Heart right ventricle (tissue), 16 donors: ENCODE measurements at regions not wholly inside any gene's neighbourhood (a gene's known extent, or its start where the extent isn't known, plus 50 kb on each side); places are given as distances from the start of the nearest gene placed in this dataset.

Experiments
- ATAC-seq, 8 donors: fragments of 200-7000 bp; cut with Tn5 transposase; one replicate each; pipeline ENCODE4 v1.9.1; 2020; ENCODE audit warnings: mild to moderate bottlenecking in 8 of 8, moderate library complexity in 8 of 8, moderate number of reproducible peaks in 1 of 8
- DNase-seq, 2 donors: peaks; one replicate each; pipeline ENCODE4 v3.0.0-alpha.2; 2020
- H3K27ac ChIP-seq, 10 donors: fragments of 200-600 bp; sonication (generic) in 2 of 10; one replicate each; pipeline versions ENCODE4 v1.5.0 to v1.8.0; 2020 to 2022; ENCODE audit warnings: mild to moderate bottlenecking in 3 of 10
- H3K27me3 ChIP-seq, 7 donors: fragments of 200-600 bp; one replicate each; pipeline ENCODE4 v1.8.0; 2021 to 2022; ENCODE audit warnings: mild to moderate bottlenecking in 2 of 7
- H3K36me3 ChIP-seq, 9 donors: fragments of 200-600 bp; sonication (generic) in 1 of 9; one replicate each; pipeline versions ENCODE4 v1.5.0 to v1.8.0; 2020 to 2022; ENCODE audit warnings: mild to moderate bottlenecking in 2 of 9
- H3K4me1 ChIP-seq, 9 donors: fragments of 200-600 bp; sonication (generic) in 1 of 9; one replicate each; pipeline versions ENCODE4 v1.5.0 to v1.8.0; 2020 to 2022; ENCODE audit warnings: mild to moderate bottlenecking in 4 of 9
- H3K4me3 ChIP-seq, 10 donors: fragments of 200-600 bp; sonication (generic) in 2 of 10; one replicate each; pipeline versions ENCODE4 v1.5.0 to v1.8.0; 2020 to 2022; ENCODE audit warnings: mild to moderate bottlenecking in 7 of 10, moderate library complexity in 2 of 10
- H3K9me3 ChIP-seq, 11 donors: fragments of 200-600 bp in 10 of 11; sonication (generic) in 2 of 11; one replicate each; pipeline versions ENCODE4 v1.5.0 to v1.8.0; 2013 to 2022; ENCODE audit warnings: mild to moderate bottlenecking in 2 of 11, control low read depth in 1 of 11, moderate library complexity in 1 of 11
- WGBS, 2 donors: extraction: QIAGEN DNeasy Blood & Tissue Kit; methylation state at CpG; one replicate each; pipeline ENCODE4 v1.1.7; 2013; ENCODE audit warnings: inconsistent platforms in 1 of 2; 5-methylcytosine and 5-hydroxymethylcytosine counted together
- intact Hi-C, 10 donors: fragments of 100-400 bp; cut with DNase I; formaldehyde crosslinking; loops; one replicate each; pipeline versions ENCODE4 v1.11.1 to v1.14.2; 2022
- TF ChIP-seq, protein P1 (sequence below), 9 donors: fragments of 200-600 bp; sonication (generic) in 2 of 9; IDR thresholded peaks; one replicate each; pipeline versions ENCODE4 v1.5.0 to v1.8.0; 2021 to 2022; ENCODE audit warnings: antibody characterized with exemption in 9 of 9, mild to moderate bottlenecking in 5 of 9, moderate library complexity in 1 of 9
- donor health status: Arrhythmogenic right ventricular cardiomyopathy.
- donor health status: ischemic (EF 13 %, LVEDD 7.1; RV severe dilation, severe dysfunction).
- donor health status: healthy with polysubstance abuse.
- donor health status: DM: no; HTN: yes; CAD: no.
- donor health status: DM: no; HTN: no; CAD: no.
- donor health status: ischemic (EF 25% LVEDD 6.9; RV normal size, moderate dysfunction).
- donor health status: ischemic (EF 25% LVEDD 5.7; RV mildly dilated, moderate dysfunction).
- donor health status: healthy.
- donor health status: DM: yes; HTN: yes; CAD: no.
- donor health status: Ischemic cardiomyopathy.
- donor health status: ischemic (EF 35%, LVEDD 5.7; RV mildly dilated, moderate dysfunction).
- donor health status: nonischemic (EF 11% LVEDD 7.7; RV severe dilation, severe dysfunction).
- donor health status: DM: yes; HTN: yes; CAD: no.
- donor health status: PGD.
- donor health status: ischemic (EF 29% LVEDD 5.4; RV normal size, mild dysfunction).
- donor health status: nonischemic (EF 23%, LVEDD 6.1; RV moderate dilation, normal function).

- H3K4me3 ChIP-seq: no peak overlapping the region
- 22 to 26% methylated on average over 8 of the region's 8 CpGs for WGBS, 2 donors
Observed at GRCh38 chr17:34820248-34820801, 140.9 kb downstream of the CCT6B start.

GRCh38 chr17:34817252-34818035, 143.8 kb downstream of the CCT6B start:
- Histone ChIP-seq H3K4me3 (no peak overlapping the region), H3K27ac (no peak overlapping the region), H3K27me3 (peaks cover 0 to 25% (median 4%) of the 10 kb centered on the region in 7 donors), H3K4me1 (no peaks in the 10 kb centered on the region), H3K36me3 (no peaks in the 10 kb centered on the region), H3K9me3 (no peaks in the 10 kb centered on the region)
- WGBS, 2 donors: 86 to 87% methylated on average over 8 of the region's 8 CpGs
- ATAC-seq (no peak), DNase-seq (no peak)
- intact Hi-C loops: loop anchor here in 2 of 10 donors (10.0 kb wide), 2 partner anchors 57 to 233 kb away; no protein-coding TSS in a partner anchor
- TF ChIP-seq, protein P1, sequence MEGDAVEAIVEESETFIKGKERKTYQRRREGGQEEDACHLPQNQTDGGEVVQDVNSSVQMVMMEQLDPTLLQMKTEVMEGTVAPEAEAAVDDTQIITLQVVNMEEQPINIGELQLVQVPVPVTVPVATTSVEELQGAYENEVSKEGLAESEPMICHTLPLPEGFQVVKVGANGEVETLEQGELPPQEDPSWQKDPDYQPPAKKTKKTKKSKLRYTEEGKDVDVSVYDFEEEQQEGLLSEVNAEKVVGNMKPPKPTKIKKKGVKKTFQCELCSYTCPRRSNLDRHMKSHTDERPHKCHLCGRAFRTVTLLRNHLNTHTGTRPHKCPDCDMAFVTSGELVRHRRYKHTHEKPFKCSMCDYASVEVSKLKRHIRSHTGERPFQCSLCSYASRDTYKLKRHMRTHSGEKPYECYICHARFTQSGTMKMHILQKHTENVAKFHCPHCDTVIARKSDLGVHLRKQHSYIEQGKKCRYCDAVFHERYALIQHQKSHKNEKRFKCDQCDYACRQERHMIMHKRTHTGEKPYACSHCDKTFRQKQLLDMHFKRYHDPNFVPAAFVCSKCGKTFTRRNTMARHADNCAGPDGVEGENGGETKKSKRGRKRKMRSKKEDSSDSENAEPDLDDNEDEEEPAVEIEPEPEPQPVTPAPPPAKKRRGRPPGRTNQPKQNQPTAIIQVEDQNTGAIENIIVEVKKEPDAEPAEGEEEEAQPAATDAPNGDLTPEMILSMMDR (IDR thresholded peaks at IDR 0.05): no peak

More at GRCh38 chr17:34820248-34820801, 140.9 kb downstream of the CCT6B start:
- intact Hi-C loops: no loop called here
- ATAC-seq: no peak
- no peak for DNase-seq
- Histone ChIP-seq H3K9me3 (no peaks in the 10 kb centered on the region), H3K27me3 (peaks cover 0 to 38% (median 29%) of the 10 kb centered on the region in 7 donors), H3K36me3 (no peaks in the 10 kb centered on the region), H3K4me1 (no peaks in the 10 kb centered on the region), H3K27ac (no peak overlapping the region)
- TF ChIP-seq, protein P1 (IDR thresholded peaks at IDR 0.05): no peak

DNA sequence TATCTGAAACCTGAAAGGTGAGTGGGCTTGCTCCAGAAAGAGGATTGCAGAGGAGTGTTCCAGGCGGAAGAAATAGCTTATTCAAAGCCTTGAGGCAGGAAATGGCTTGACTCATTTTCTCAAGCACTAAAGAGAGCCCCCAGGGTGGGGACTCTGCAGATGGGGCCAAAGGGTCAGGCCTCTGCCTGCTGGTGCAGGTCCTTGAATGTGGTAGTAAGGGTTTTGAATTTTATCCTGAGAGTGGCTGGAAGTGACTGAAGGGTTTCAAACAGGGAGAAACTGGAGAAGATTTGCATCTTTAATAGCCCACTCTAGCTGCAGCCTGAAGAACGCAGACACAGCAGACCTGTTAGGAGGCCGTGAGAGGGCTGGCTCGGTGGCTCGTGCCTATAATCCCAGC, 144.4 kb downstream of the CCT6B start:
- H3K27me3 ChIP-seq: peaks cover 0 to 19% (median 4%) of the 10 kb centered on the region in 7 donors
- H3K4me3 ChIP-seq: no peak overlapping the region
- ATAC-seq: no peak
- H3K4me1 ChIP-seq: no peaks in the 10 kb centered on the region
- no peak for DNase-seq
- no peak overlapping the region for H3K27ac ChIP-seq
- no peaks in the 10 kb centered on the region for H3K9me3 ChIP-seq
- TF ChIP-seq, protein P1 (IDR thresholded peaks at IDR 0.05): no peak
- intact Hi-C loops: loop anchor here in 2 of 10 donors (10.0 kb wide), 2 partner anchors 58 to 232 kb away; no protein-coding TSS in a partner anchor
- WGBS, 2 donors: 70 to 76% methylated on average over 5 of the region's 5 CpGs
- no peaks in the 10 kb centered on the region for H3K36me3 ChIP-seq

DNA sequence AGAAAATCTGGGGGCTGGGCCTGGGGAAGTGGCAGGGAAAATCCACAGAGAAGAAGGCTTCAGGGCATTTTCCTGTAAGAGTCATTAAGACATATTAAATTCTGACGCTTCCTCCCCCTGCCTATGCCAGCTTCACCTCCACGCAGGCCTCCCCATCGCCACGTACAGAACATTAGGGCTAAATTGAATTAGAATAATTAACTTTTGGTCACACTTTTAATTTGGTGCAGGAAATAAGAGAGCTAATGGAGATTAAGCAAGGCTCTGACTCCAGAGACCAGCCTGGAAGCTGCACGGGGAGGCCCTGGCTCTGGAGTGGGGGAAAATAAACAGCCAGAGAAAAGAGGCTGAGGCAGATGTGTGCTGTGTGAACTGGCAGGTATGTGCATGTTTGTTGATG, 148.0 kb downstream of the CCT6B start:
- Histone ChIP-seq H3K27me3 (peaks cover 0 to 11% (median 0%) of the 10 kb centered on the region in 7 donors), H3K9me3 (no peaks in the 10 kb centered on the region), H3K36me3 (no peaks in the 10 kb centered on the region), H3K27ac (no peak overlapping the region), H3K4me1 (no peaks in the 10 kb centered on the region), H3K4me3 (no peak overlapping the region)
- DNase-seq: no peak
- no peak for ATAC-seq
- 50% methylated on average over 5 of the region's 5 CpGs for WGBS, 2 donors
- TF ChIP-seq, protein P1 (IDR thresholded peaks at IDR 0.05): no peak
- intact Hi-C loops: loop anchor here in 2 of 10 donors (10.0 kb wide), 2 partner anchors 62 to 228 kb away; no protein-coding TSS in a partner anchor
